ENCODE measurements at regions not wholly inside any gene's neighbourhood (a gene's known extent, or its start where the extent isn't known, plus 50 kb on each side); places are given as distances from the start of the nearest gene placed in this dataset.
A peak's percentile ranks its signal among the peaks of the same experiment; 100 is the strongest.

- no peak for DNase-seq
Observed at GRCh38 chr13:62040806-62041205, 625.2 kb upstream of the PCDH20 start.

GRCh38 chr13:62040078-62040477 lies 624.4 kb upstream of the PCDH20 start:
- no peak for DNase-seq

GRCh38 chr13:62038214-62038613 lies 622.6 kb upstream of the PCDH20 start:
- no peak for DNase-seq

GRCh38 chr13:62035981-62036380 lies 620.3 kb upstream of the PCDH20 start:
- DNase-seq = no peak

GRCh38 chr13:62033934-62034333 lies 618.3 kb upstream of the PCDH20 start:
- no peak for DNase-seq

GRCh38 chr13:62022369-62022768 lies 606.7 kb upstream of the PCDH20 start:
- DNase-seq = no peak

GRCh38 chr13:62019858-62020257 lies 604.2 kb upstream of the PCDH20 start:
- no peak for DNase-seq

- peak; percentile 32 for DNase-seq
Observed at GRCh38 chr13:62014299-62014698, 598.6 kb upstream of the PCDH20 start.

GRCh38 chr13:62003452-62003851 lies 587.8 kb upstream of the PCDH20 start:
- DNase-seq = no peak

GRCh38 chr13:61994174-61994573 lies 578.5 kb upstream of the PCDH20 start:
- DNase-seq = no peak

- DNase-seq = no peak
Observed at GRCh38 chr13:61989978-61990377, 574.3 kb upstream of the PCDH20 start.

GRCh38 chr13:61988810-61989209 lies 573.2 kb upstream of the PCDH20 start:
- DNase-seq = no peak

GRCh38 chr13:61975001-61975400 lies 559.4 kb upstream of the PCDH20 start:
- DNase-seq = no peak

- DNase-seq = no peak
Observed at GRCh38 chr13:61965756-61966155, 550.1 kb upstream of the PCDH20 start.

- DNase-seq = no peak
Observed at GRCh38 chr13:61960981-61961380, 545.3 kb upstream of the PCDH20 start.

GRCh38 chr13:61954092-61954491 lies 538.4 kb upstream of the PCDH20 start:
- peak; percentile 46 for DNase-seq

- DNase-seq = no peak
Observed at GRCh38 chr13:61950828-61951227, 535.2 kb upstream of the PCDH20 start.

- no peak for DNase-seq
Observed at GRCh38 chr13:61944329-61944929, 528.8 kb upstream of the PCDH20 start.

- DNase-seq = no peak
Observed at GRCh38 chr13:61935710-61936109, 520.1 kb upstream of the PCDH20 start.

- no peak for DNase-seq
Observed at GRCh38 chr13:61927648-61928047, 512.0 kb upstream of the PCDH20 start.

- no peak for DNase-seq
Observed at GRCh38 chr13:61918841-61919240, 503.2 kb upstream of the PCDH20 start.

GRCh38 chr13:61916483-61916882 lies 500.8 kb upstream of the PCDH20 start:
- DNase-seq = no peak

GRCh38 chr13:61913183-61913582 lies 497.5 kb upstream of the PCDH20 start:
- DNase-seq = no peak

- DNase-seq = no peak
Observed at GRCh38 chr13:61908906-61909615, 493.4 kb upstream of the PCDH20 start.
